Transverse colon (tissue), 4 donors: ENCODE measurements at regions not wholly inside any gene's neighbourhood (a gene's known extent, or its start where the extent isn't known, plus 50 kb on each side); places are given as distances from the start of the nearest gene placed in this dataset.

Experiments used
- CTCF ChIP-seq, 5 experiments: fragments of 200-600 bp in 3 of 5; fragments of 450-650 bp in 2 of 5; sonication (generic) in 3 of 5; IDR thresholded peaks; 1 replicate in 2 of 5; 2 replicates in 3 of 5; pipeline ENCODE4 v1.5.1; 2016 to 2017; ENCODE audit warnings: antibody characterized with exemption in 5 of 5, inconsistent platforms in 3 of 5, mild to moderate bottlenecking in 2 of 5, moderate library complexity in 1 of 5
- EP300 ChIP-seq: sonication (generic); formaldehyde crosslinking; IDR thresholded peaks from one replicate; pipeline ENCODE4 v1.6.1; 2017; ENCODE audit warnings: antibody characterized with exemption, low read depth
- POLR2A ChIP-seq: fragments of 450-650 bp; IDR thresholded peaks from one replicate; pipeline ENCODE4 v1.6.1; 2016; ENCODE audit warnings: antibody characterized with exemption, mild to moderate bottlenecking, moderate library complexity
- POLR2AphosphoS5 ChIP-seq, 3 donors: sonication (generic); formaldehyde crosslinking; IDR thresholded peaks; one replicate each; pipeline ENCODE4 v1.6.1; 2016; ENCODE audit warnings: antibody characterized with exemption in 3 of 3

- TF ChIP-seq CTCF (IDR thresholded peaks at IDR 0.05) (no peak), EP300 (no peak), POLR2AphosphoS5 (IDR thresholded peaks at IDR 0.05) (no peak), POLR2A (no peak)
These were observed 286.5 kb upstream of the NT5E start for GRCh38 chr6:85163156-85164080.
